Activated CD4-positive, alpha-beta T cell treated with anti-CD3 and anti-CD28 coated beads for 24 hours (primary cell): ENCODE measurements at regions not wholly inside any gene's neighbourhood (a gene's known extent, or its start where the extent isn't known, plus 50 kb on each side); places are given as distances from the start of the nearest gene placed in this dataset.
"Not testable (repeated sequence)": the region's sequence is repeated elsewhere in the genome, so short reads cannot be mapped to it uniquely, and the experiment has no call there.

Experiments used
- DNase-seq, 2 donors: peaks; one replicate each; pipeline ENCODE4 v3.0.0-alpha.2; 2020; ENCODE audit warnings: low read depth in 2 of 2

DNA sequence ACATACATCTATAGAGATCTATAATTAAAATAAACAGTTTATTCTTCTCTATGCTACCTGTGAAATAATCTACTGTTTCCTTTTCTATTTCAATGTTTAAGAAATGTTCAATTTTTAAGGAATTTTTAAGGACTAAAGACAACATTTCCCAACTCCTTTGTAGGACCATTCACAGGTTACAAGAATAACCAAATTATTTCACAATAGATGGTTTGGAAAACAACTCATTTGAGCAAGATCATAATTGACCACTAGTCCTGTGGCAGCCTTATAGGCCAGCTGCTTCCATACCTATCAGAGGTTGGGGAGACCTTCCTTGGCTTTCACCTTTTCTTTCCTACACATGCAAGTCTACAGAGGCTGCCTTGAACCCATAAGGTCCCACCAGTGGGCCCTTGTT, 193.7 kb downstream of the TTC39B start:
- DNase-seq: no peak

DNA sequence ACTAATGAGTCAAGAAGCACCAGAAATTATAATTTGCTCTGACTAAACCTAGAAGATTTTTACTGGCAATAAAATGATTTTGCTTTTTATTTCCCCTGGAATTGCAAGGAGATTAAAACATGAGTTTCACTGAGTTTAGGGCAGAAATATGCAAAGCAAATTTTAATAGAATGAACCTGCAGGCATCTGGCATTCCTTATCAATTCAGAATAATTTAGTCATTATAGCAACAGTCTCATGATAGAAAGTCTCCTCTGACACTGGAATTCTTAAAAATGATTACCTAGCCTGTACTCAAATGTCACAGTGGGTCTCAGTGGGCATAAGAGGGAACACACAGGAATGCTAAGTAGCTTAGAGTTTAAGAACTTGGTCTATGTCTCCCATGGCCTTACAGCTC, 195.9 kb downstream of the TTC39B start:
- no peak for DNase-seq

DNA sequence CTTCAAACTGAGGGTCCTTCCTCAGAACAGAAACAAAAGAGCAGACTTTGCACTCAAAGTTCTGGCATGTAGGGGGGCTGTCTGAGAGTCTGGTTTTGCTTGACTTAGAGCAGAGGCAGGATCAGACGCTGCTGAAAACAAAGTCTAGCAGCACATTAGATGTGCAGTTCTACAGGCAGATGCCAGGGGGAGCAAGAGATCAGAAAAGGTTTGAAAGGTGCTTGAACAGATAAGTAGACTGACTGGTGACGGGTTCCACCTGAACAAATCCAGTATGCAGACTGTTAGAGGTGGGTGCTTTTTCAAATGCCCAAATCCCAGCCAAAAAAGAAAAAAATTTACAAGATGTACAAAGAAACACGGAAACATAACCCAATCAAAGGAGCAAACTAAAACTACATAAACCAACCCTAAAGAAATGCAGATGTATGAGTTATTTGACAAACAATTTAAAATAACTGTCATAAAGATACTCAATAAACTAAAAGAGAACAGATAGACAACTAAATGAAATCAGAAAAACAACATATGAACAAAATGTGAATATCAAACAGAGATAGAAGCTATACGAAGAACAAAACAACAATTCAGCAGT, 194.7 kb upstream of the FREM1 start:
- DNase-seq: peak; percentile 0 to 17

DNA sequence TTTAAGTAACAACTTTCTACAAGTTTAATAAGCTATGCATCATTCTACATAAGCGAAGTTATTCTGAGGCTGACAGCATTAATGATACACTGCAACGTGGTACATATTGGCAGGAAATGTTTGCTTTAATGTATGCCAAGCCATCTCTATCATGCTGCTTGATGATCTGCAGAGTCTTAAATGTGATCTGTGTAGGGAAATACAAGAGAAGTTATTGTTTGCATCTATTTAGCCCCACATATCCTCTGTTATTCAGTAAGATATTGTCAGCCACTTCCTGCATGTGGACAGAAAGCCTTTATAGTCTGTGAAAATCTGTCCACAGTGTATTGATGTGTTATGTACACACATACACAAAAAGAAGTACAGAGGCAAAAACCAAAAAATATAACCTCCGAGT, 193.1 kb upstream of the FREM1 start:
- DNase-seq: no peak

DNA sequence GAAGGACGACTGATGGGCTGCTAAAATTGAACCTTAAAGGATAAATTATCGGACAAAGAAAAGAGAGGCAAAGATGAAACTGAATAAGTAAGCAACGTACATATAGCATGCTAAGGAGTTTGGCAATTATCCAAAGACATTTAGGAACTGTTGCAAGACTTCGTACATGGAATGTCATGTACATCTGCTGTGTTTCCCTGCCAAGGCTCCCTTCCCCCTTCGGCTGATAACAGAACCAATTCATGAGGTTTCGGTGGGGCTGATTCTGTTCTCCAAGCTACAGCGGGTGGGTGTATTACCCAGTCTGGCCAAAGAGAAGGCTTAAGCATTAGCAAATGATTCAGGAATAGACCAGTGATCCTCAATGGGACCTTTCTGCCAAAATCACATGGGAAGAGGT, 190.9 kb upstream of the FREM1 start:
- DNase-seq: no peak

DNA sequence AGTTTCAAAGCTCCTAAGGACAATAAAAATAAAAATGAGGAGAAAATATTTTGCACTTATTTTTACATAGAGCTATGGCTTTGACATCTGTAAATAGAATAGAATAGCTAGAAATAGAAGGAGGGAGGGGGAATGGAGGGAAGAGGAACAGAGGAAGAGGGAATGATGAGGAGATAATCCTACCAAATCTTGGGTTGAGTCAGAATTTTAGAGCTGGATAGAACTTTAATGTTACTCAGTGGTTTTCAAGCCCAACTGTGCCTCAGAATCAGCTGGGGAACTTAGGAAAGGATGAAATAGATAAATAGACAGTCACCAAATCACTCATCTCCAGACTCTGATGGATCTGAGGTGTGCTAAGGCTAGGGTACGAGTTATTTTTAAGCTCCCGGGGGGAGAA, 190.3 kb upstream of the FREM1 start:
- DNase-seq: no peak

DNA sequence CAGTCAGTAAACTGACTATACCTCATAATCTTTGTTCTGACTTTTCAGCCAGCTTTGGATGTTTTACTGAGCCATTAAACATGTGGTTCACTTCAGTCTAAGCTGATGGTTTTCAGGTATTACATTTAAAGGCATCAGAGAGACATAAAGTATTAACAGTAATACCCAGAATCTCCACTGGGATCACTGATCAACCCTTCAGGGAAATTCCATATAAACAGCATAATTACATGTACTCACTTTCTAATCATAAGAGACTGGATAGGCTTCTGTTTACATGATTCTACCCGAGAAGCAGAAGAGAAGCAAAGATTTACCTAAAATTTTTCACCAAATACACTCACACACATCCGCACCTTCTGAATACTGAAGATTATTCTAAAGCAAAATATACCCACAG, 186.7 kb upstream of the FREM1 start:
- no peak for DNase-seq

DNA sequence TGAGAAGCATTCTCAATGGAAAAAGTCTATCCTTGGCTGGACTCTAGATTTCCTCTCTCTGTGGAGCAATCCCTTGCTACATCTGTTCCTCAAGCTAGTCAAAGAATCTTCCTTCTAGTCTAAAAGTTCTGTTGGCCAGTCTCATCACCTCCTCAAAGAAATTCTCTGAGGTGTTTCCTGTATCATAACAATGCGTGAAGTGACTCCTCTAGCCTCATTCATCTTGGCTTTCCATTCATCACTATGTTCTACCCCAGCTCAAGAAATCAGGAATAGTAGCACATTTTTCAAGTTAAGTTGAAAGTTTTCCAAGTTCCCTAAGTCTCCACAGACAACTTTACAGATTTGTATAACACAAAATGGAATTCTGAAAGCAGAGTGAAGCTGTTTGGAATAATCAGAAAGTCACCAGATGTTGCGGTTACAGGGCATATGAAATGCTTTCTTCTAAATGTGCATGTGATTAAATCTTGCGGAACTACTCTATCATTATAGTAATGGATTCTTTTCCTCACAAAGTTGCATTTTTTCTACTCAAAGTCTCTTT, 176.6 kb upstream of the FREM1 start:
- no peak for DNase-seq

DNA sequence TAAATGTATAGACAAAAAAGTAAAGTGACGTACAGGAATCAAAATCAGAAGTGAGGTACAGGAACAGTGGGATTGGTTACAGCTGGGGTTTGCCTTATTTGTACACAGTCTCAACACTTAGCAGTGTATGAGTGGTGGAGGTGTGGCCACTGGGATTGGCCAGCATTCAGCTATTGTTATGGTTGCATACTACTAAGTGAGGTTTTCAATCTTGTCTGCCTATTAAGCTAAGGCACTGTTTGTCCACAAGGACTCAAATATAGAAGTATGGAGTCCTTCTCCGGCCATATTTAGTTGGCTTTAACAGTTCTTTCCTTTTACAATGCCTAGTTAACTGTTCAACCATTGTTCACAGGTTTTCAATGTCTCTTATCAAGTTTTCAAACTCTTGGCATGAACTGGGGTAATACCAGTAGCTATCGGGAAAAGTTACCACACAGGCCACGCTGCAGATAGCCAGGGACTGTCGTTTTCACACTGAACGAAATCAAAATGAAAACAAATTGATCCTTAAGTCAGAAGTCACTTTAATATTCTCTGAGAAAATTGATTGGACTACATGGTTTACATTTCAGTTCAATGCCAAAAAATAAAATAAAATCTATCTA, 176.0 kb upstream of the FREM1 start:
- no peak for DNase-seq

DNA sequence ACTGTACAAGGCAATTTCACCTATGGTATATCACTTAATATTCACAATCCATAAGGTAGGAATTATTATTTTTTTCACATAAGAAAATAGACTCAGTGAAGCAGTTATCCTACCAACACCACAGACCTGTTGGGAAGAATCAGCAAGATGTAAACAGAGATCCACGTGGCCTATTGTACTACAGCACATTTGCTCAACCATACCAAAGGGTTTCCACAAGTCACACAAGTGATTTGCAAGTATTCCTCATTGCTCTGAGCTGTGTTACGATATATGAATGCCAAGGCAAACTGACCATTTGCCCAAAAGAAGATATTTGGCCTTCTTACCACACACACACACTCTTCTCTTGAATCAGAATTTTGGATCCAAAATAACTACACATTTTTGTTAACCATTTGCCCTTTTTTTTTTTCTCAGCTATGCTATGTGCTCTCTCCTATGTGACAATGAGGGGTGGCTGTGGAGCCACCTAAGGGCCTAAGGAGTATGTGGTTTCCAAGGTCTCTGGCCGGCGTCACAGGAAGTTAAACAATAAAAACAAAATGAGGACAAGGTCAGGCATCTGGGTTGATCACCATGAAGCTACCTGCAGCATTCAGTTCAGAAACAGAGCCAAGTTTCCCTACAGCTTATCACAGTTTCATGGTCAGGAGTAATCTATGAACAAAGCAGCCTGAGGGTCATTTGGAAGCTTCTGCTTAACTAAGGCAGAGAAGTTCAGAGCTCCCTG, 171.0 kb upstream of the FREM1 start:
- DNase-seq: no peak

DNA sequence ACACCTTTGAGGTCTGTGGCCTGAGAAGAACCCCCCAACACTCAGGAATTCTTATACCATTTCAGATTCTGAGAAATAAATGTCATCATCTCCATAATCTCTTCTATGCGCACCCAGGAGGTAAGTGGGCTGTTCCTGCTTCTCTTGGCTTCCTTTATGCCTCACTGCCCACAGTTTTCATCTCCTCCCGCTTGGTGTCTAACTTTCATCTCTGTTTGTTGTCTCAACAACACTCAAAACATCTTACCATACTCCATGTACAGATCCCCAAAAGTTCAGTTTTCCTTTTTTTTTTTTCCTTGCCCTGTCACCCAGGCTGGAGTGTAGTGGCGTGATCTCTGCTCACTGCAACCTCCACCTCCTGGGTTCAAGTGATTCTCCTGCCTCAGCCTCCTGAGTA, 170.2 kb upstream of the FREM1 start:
- no peak for DNase-seq

DNA sequence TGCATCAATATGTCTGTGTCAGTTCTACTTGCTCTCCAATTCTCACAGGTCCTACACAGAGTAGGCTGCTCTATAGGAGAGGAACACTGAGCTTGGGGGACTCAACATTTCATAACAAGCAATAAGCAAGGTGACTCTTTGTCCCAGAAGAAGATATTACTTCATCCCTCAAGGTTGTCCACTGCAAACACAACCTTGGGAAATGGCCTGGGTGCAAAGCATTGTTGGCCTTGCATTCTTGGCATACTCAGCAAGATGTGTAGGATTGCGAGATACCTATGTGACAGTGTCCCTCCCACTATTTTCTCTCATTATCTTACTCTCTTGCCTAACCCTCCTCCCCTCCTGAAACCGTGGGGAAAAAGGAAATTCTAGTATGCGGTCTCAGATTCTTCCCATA, 169.8 kb upstream of the FREM1 start:
- DNase-seq: no peak

DNA sequence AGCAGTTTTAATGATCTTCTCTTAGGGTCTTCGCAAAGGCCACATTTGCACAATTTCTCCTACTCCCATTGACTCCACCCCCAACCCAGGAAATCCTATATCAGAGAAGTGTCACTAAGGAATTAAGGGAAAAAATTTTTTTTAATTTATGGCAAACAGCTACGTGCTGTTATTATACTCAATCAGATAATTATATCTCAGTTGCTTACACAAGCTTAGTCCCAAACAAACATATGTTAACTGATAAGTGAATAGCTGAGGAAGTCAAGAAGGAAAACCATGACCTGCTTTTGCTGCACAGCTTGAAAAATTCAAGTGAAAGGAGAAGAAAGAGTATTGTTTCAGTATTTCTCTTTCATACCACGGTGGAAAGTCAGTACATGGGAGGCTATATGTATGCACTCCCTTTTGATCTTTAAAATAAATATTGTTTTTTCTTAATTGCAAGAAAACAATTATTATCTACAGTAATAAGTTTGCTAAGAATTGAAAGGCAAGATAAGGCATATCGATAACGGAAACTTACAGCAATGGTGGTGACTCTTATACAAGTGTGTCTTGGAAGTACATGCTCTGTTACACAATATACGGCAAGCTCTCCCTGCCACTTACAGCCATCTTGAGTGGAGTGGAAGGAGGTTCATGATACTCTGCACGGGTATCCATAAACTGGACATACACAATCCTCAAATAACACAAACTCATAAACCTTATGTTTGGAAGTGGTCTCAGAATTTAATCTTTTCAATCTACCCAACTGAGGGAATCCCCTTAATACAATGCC, 167.9 kb upstream of the FREM1 start:
- no peak for DNase-seq

DNA sequence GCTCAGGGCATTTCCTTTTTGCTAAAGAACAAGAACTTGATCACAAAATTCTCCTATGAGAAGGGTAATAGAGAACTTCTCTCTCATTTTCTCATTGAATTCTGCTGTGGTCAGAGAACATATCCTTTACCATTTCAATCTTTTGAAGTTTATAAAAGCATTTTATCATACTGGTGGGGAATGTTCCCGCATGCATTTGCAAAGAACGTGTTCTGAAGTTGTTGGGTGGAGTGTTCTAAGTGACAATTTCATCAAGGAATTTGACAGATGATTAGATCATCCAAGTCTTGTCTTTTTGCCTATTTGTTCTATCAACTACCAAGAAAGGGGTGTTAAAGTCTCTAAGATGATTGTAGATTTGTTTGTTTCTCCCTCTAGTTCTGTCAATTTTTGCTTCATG, 163.4 kb upstream of the FREM1 start:
- no peak for DNase-seq

DNA sequence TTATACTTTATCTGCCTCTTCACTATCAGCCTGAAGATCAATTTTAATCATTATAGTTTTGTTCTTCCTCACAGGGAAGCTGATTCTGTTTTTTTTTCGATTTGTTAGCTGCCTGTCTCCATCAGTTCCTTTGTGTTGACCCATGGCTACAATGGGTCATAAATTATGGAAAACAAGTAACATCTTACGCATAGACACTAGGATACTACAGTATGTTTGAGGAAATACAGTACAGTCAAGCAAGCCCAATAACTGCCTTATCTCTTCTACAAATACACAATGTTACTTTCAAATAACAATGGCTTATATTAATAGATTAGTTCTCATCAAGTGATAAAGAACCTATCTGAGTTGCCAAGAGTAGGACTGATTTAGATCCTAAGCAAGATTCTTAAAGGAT, 160.5 kb upstream of the FREM1 start:
- no peak for DNase-seq

DNA sequence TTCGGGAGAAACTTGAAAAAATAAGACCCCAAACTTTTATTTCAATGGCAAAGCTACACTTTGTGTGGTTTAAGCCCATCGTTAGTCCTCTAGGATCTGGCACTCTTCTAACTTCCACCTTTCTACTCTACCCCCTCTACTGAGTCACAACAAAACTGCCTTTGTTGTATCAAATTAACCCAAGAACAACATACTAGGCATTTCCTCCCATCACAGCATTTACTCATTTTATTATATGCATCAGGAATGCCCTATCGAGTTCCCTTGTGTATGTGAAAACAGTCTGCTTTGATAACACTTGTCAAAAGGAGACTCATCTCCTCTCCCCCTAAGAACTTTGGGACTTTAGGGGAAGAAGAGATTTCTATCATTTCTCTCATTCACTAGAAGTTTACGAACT, 158.9 kb upstream of the FREM1 start:
- DNase-seq: no peak

DNA sequence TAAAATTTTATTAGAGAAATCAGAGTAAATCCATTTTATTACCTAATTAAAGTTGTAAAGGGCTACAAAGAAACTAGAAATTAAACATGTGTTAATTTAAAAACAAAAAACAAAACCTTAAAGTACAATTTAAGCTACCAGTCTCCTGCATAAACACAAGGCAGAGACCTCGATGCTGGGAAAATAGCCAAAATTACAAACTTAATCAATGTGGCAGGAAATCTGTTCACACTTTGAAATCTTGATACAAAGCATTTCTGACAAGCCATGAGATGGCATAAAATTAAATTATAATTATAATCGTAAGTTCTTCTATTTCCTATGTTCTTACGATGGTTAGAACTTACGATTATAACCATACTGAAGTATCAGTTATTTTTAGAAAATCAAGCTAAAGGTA, 158.0 kb upstream of the FREM1 start:
- DNase-seq: no peak

DNA sequence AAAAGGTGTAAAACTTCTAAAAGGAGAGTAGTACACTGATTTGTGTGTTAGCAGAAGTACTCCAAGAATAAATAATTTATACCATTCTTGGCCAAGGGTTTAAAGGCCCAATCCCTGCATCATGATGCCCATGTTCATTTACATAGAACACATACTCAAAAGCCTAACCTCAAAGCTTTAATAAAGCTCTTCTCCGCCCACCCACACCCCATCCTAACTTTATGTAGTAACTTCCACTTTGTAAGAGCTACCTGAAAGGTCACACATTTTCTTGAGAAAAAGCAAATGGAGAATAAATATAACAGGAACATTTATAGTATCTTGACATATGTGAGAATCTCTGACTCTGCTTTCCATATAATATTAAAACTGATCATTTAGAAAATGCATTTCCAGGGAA, 148.8 kb upstream of the FREM1 start:
- no peak for DNase-seq

DNA sequence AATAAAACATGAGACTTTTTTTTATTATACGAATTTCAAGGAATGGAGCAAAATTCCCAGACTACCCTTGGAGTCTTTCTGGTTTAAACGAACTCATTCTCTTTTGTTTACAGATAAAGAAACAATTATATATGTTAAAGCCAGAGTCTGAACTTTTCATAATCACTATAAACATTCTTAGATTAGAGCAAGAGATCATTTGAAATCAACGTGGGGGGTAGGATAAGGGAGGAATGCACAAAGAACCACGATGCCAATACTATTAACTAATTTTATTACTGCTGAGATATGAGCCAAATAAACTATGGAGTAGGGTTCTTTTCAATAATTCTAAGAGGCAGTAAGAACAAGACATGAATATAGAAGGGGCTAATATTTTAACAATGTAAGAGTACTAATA, 148.0 kb upstream of the FREM1 start:
- DNase-seq: no peak

DNA sequence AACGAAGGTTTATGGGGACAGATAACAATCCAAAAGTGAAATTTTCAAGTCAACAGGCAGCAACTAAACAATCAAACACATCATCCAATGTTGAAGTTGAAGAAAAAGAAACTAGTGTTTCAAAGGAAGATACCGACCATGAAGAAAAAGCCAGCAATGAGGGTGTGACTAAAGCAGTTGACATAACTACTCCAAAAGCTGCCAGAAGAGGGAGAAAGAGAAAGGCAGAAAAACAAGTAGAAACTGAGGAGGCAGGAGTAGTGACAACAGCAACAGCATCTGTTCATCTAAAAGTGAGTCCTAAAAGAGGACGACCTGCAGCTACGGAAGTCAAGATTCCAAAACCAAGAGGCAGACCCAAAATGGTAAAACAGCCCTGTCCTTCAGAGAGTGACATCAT, 145.1 kb upstream of the FREM1 start:
- DNase-seq: not testable (repeated sequence)

DNA sequence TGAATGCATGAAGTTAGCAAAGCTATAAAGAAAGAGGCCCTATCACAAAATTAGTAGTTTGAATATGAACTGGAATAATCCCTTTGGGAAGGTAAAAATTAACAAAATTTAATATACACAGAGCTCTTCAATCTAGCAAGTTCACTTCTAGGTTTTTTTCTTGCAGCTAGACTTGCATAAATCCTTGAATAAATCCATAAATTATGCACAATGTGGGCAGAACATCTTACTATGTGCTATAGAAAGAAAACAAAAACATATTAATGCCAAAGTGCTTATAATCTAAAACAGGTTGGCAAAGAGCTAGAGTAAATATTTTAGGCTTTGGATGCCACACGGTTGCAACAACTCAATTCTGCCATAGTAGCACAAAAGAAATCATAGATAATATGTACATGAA, 138.5 kb upstream of the FREM1 start:
- DNase-seq: no peak

DNA sequence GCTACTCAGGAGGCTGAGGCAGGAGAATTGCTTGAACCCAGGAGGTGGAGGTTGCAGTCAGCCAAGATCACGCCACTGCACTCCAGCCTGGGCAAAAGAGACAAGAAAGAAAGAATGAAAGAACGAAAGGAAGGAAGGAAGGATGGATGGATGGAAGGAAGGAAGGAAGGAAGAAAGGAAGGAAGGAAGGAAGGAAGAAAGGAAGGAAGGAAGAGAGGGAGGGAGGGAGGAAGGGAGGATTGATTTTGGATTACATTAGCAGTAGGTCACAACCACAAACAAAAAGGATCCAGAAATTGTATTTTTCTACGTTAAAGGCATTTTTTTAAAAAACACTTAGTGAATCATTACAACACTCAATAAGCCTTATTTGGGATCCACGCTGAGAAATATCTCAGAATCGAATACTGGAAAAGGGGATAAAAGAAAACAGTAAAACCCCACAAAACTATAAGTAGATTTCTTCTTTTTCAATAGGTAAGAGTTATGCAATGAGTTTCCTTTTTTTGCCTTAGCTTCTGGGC, 136.9 kb upstream of the FREM1 start:
- DNase-seq: no peak
